NCI-H1930 (cell line): ENCODE measurements at regions not wholly inside any gene's neighbourhood (a gene's known extent, or its start where the extent isn't known, plus 50 kb on each side); places are given as distances from the start of the nearest gene placed in this dataset.

Experiments used
- DNase-seq, 2 experiments: peaks; one replicate each; lab custom pipeline; 2025; lab: John Stamatoyannopoulos, UW

- no peak for DNase-seq
Measured at GRCh38 chr6:104207635-104208034, 652.1 kb downstream of the HACE1 start.

- DNase-seq, result peak in 1 of 2 experiments; percentile 6
Measured at GRCh38 chr6:104201557-104201956, 658.2 kb downstream of the HACE1 start.

- no peak for DNase-seq
Measured at GRCh38 chr6:104187616-104188015, 672.1 kb downstream of the HACE1 start.

GRCh38 chr6:104186831-104187230, 672.9 kb downstream of the HACE1 start:
- no peak for DNase-seq

GRCh38 chr6:104183816-104184435, 675.8 kb downstream of the HACE1 start:
- no peak for DNase-seq

- DNase-seq, result no peak
Measured at GRCh38 chr6:104182811-104183210, 676.9 kb downstream of the HACE1 start.

- DNase-seq, result no peak
Measured at GRCh38 chr6:104173668-104174067, 686.1 kb downstream of the HACE1 start.

GRCh38 chr6:104170401-104170800, 689.3 kb downstream of the HACE1 start:
- no peak for DNase-seq

GRCh38 chr6:104166055-104166668, 693.6 kb downstream of the HACE1 start:
- no peak for DNase-seq

GRCh38 chr6:104162036-104162669, 697.6 kb downstream of the HACE1 start:
- DNase-seq, result no peak

GRCh38 chr6:104159045-104159618, 700.6 kb downstream of the HACE1 start:
- DNase-seq, result no peak

- no peak for DNase-seq
Measured at GRCh38 chr6:104143757-104144156, 716.0 kb downstream of the HACE1 start.

GRCh38 chr6:104134876-104135275, 724.8 kb downstream of the HACE1 start:
- no peak for DNase-seq

- no peak for DNase-seq
Measured at GRCh38 chr6:104130343-104130742, 729.4 kb downstream of the HACE1 start.

- no peak for DNase-seq
Measured at GRCh38 chr6:104126315-104127005, 733.3 kb downstream of the HACE1 start.

- DNase-seq, result no peak
Measured at GRCh38 chr6:104123227-104123626, 736.5 kb downstream of the HACE1 start.

GRCh38 chr6:104118274-104118673, 741.4 kb downstream of the HACE1 start:
- no peak for DNase-seq

- no peak for DNase-seq
Measured at GRCh38 chr6:104109806-104110205, 749.9 kb downstream of the HACE1 start.

- DNase-seq, result no peak
Measured at GRCh38 chr6:104108634-104109033, 751.1 kb downstream of the HACE1 start.

GRCh38 chr6:104095661-104096416, 763.9 kb downstream of the HACE1 start:
- DNase-seq, result peak in 1 of 2 experiments; percentile 5

- DNase-seq, result no peak
Measured at GRCh38 chr6:104087765-104088164, 772.0 kb downstream of the HACE1 start.

- no peak for DNase-seq
Measured at GRCh38 chr6:104068281-104068680, 791.4 kb downstream of the HACE1 start.
